Muscle layer of colon (tissue), 2 donors: ENCODE measurements at regions not wholly inside any gene's neighbourhood (a gene's known extent, or its start where the extent isn't known, plus 50 kb on each side); places are given as distances from the start of the nearest gene placed in this dataset.

Source experiments
- H3K27ac ChIP-seq: one replicate; pipeline ENCODE4 v1.7.0; 2013; ENCODE audit warnings: low read depth, mild to moderate bottlenecking, low read length, moderate library complexity
- H3K27me3 ChIP-seq, 2 donors: one replicate each; pipeline ENCODE4 v1.7.0; 2013; ENCODE audit warnings: low read length in 2 of 2, mild to moderate bottlenecking in 2 of 2; ENCODE audit not compliant: insufficient read depth in 2 of 2, control insufficient read depth in 1 of 2
- H3K36me3 ChIP-seq: one replicate; pipeline ENCODE4 v1.7.0; 2013; ENCODE audit warnings: mild to moderate bottlenecking, low read length; ENCODE audit not compliant: insufficient read depth
- H3K4me1 ChIP-seq: one replicate; pipeline ENCODE4 v1.7.0; 2013; ENCODE audit warnings: mild to moderate bottlenecking, low read length; ENCODE audit not compliant: insufficient read depth
- H3K4me3 ChIP-seq, 2 donors: one replicate each; pipeline ENCODE4 v1.7.0; 2013; ENCODE audit warnings: low read length in 2 of 2, low read depth in 1 of 2, mild to moderate bottlenecking in 1 of 2, moderate library complexity in 1 of 2
- H3K9ac ChIP-seq: one replicate; pipeline ENCODE4 v1.7.0; 2013; ENCODE audit warnings: low read length
- H3K9me3 ChIP-seq: one replicate; pipeline ENCODE4 v1.7.0; 2013; ENCODE audit warnings: mild to moderate bottlenecking, low read length
- donor health status: abdominal sarcoma.
- donor health status: Adenocarcinoma of cecum.

- no peaks in the 10 kb centered on the region for H3K9me3 ChIP-seq
- no peak overlapping the region for H3K9ac ChIP-seq
- H3K27me3 ChIP-seq: no peaks in the 10 kb centered on the region
- H3K4me3 ChIP-seq: no peak overlapping the region
- no peak overlapping the region for H3K27ac ChIP-seq
- H3K36me3 ChIP-seq: no peaks in the 10 kb centered on the region
- no peaks in the 10 kb centered on the region for H3K4me1 ChIP-seq
These were observed 568.4 kb upstream of the MAP3K7 start for GRCh38 chr6:91155129-91155785.

- no peaks in the 10 kb centered on the region for H3K27me3 ChIP-seq
- no peaks in the 10 kb centered on the region for H3K4me1 ChIP-seq
- no peak overlapping the region for H3K9ac ChIP-seq
- no peaks in the 10 kb centered on the region for H3K9me3 ChIP-seq
- no peak overlapping the region for H3K27ac ChIP-seq
- no peak overlapping the region for H3K4me3 ChIP-seq
- H3K36me3 ChIP-seq: no peaks in the 10 kb centered on the region
These were observed 566.0 kb upstream of the MAP3K7 start for GRCh38 chr6:91152824-91153223.

- Histone ChIP-seq H3K4me3 (no peak overlapping the region), H3K9ac (no peak overlapping the region), H3K36me3 (no peaks in the 10 kb centered on the region), H3K27ac (no peak overlapping the region), H3K4me1 (no peaks in the 10 kb centered on the region), H3K9me3 (no peaks in the 10 kb centered on the region), H3K27me3 (no peaks in the 10 kb centered on the region)
These were observed 563.3 kb upstream of the MAP3K7 start for GRCh38 chr6:91149956-91150705.

- H3K4me3 ChIP-seq: no peak overlapping the region
- no peaks in the 10 kb centered on the region for H3K4me1 ChIP-seq
- no peaks in the 10 kb centered on the region for H3K27me3 ChIP-seq
- H3K9me3 ChIP-seq: no peaks in the 10 kb centered on the region
- H3K27ac ChIP-seq: no peak overlapping the region
- H3K36me3 ChIP-seq: no peaks in the 10 kb centered on the region
- H3K9ac ChIP-seq: no peak overlapping the region
These were observed 562.5 kb upstream of the MAP3K7 start for GRCh38 chr6:91149246-91149955.

GRCh38 chr6:91144126-91144525 is 557.3 kb upstream of the MAP3K7 start:
- Histone ChIP-seq H3K9me3 (no peaks in the 10 kb centered on the region), H3K27ac (no peak overlapping the region), H3K27me3 (no peaks in the 10 kb centered on the region), H3K4me1 (no peaks in the 10 kb centered on the region), H3K36me3 (no peaks in the 10 kb centered on the region), H3K4me3 (no peak overlapping the region), H3K9ac (no peak overlapping the region)

- no peak overlapping the region for H3K9ac ChIP-seq
These were observed 555.3 kb upstream of the MAP3K7 start for GRCh38 chr6:91142154-91142553.

GRCh38 chr6:91141346-91141745 is 554.5 kb upstream of the MAP3K7 start:
- H3K27ac ChIP-seq: no peak overlapping the region
- H3K4me3 ChIP-seq: no peak overlapping the region
- no peaks in the 10 kb centered on the region for H3K36me3 ChIP-seq
- no peaks in the 10 kb centered on the region for H3K27me3 ChIP-seq
- H3K4me1 ChIP-seq: no peaks in the 10 kb centered on the region
- H3K9me3 ChIP-seq: no peaks in the 10 kb centered on the region
- no peak overlapping the region for H3K9ac ChIP-seq

More at GRCh38 chr6:91142154-91142553, 555.3 kb upstream of the MAP3K7 start:
- H3K4me3 ChIP-seq: no peak overlapping the region
- H3K36me3 ChIP-seq: no peaks in the 10 kb centered on the region
- no peaks in the 10 kb centered on the region for H3K4me1 ChIP-seq
- H3K9me3 ChIP-seq: no peaks in the 10 kb centered on the region
- no peak overlapping the region for H3K27ac ChIP-seq
- no peaks in the 10 kb centered on the region for H3K27me3 ChIP-seq

GRCh38 chr6:91140449-91140848 is 553.6 kb upstream of the MAP3K7 start:
- Histone ChIP-seq H3K9me3 (no peaks in the 10 kb centered on the region), H3K27ac (no peak overlapping the region), H3K36me3 (no peaks in the 10 kb centered on the region), H3K27me3 (no peaks in the 10 kb centered on the region), H3K4me3 (no peak overlapping the region), H3K9ac (no peak overlapping the region), H3K4me1 (no peaks in the 10 kb centered on the region)

- Histone ChIP-seq H3K4me3 (no peak overlapping the region), H3K36me3 (no peaks in the 10 kb centered on the region), H3K27ac (no peak overlapping the region), H3K9ac (no peak overlapping the region), H3K27me3 (no peaks in the 10 kb centered on the region), H3K4me1 (no peaks in the 10 kb centered on the region), H3K9me3 (no peaks in the 10 kb centered on the region)
These were observed 550.4 kb upstream of the MAP3K7 start for GRCh38 chr6:91137286-91137685.

GRCh38 chr6:91135406-91136103 is 548.7 kb upstream of the MAP3K7 start:
- Histone ChIP-seq H3K9ac (no peak overlapping the region), H3K36me3 (no peaks in the 10 kb centered on the region), H3K4me1 (no peaks in the 10 kb centered on the region), H3K27me3 (no peaks in the 10 kb centered on the region), H3K9me3 (no peaks in the 10 kb centered on the region), H3K4me3 (no peak overlapping the region), H3K27ac (no peak overlapping the region)

- Histone ChIP-seq H3K9ac (no peak overlapping the region), H3K36me3 (no peaks in the 10 kb centered on the region), H3K27me3 (no peaks in the 10 kb centered on the region), H3K4me3 (no peak overlapping the region), H3K9me3 (no peaks in the 10 kb centered on the region), H3K27ac (no peak overlapping the region), H3K4me1 (no peaks in the 10 kb centered on the region)
These were observed 545.6 kb upstream of the MAP3K7 start for GRCh38 chr6:91132461-91132860.
